GM12874 (cell line): ENCODE measurements at regions not wholly inside any gene's neighbourhood (a gene's known extent, or its start where the extent isn't known, plus 50 kb on each side); places are given as distances from the start of the nearest gene placed in this dataset.

Experiments used
- TF ChIP-seq, protein P1 (sequence below): IDR thresholded peaks from 2 replicates; pipeline ENCODE4 v1.5.1; 2011; ENCODE audit warnings: low read depth, mild to moderate bottlenecking, control low read depth, low read length, moderate library complexity; ENCODE audit not compliant: insufficient read depth

DNA sequence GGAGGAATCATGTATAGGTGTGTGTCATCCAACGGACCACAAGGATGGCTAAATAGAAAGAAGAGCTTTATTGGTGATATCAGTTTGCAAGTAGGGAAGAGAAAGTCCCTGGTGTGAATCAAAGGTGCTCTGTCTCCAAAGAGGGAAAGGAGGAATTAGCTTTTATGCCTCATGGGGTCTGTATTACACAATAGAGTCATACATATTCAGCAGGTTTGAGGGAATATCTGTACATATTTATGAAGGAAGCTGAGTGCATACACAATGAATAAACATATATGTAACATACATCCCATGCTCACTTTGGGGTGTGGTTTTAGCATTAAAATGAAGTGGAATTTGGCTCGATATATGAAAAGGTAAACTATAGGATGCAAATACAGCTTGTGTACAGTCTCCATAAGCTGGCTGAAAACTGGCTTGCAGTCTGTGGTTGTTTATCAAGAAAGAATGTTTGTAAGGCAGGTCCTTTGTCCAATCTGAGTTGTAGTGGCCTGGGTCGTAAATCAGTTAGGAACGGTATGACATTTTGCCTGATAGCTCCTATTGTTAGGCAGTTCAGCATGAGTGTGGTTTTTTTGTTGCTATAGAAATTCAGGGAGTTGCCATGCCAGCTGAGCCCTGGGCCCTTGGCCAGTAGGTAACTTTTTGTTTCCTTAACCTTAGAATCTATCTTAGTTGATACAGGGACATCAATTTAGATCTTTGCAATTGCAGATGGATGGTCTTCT is 198.0 kb upstream of the ZP4 start:
- TF ChIP-seq, protein P1, sequence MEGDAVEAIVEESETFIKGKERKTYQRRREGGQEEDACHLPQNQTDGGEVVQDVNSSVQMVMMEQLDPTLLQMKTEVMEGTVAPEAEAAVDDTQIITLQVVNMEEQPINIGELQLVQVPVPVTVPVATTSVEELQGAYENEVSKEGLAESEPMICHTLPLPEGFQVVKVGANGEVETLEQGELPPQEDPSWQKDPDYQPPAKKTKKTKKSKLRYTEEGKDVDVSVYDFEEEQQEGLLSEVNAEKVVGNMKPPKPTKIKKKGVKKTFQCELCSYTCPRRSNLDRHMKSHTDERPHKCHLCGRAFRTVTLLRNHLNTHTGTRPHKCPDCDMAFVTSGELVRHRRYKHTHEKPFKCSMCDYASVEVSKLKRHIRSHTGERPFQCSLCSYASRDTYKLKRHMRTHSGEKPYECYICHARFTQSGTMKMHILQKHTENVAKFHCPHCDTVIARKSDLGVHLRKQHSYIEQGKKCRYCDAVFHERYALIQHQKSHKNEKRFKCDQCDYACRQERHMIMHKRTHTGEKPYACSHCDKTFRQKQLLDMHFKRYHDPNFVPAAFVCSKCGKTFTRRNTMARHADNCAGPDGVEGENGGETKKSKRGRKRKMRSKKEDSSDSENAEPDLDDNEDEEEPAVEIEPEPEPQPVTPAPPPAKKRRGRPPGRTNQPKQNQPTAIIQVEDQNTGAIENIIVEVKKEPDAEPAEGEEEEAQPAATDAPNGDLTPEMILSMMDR: no peak

DNA sequence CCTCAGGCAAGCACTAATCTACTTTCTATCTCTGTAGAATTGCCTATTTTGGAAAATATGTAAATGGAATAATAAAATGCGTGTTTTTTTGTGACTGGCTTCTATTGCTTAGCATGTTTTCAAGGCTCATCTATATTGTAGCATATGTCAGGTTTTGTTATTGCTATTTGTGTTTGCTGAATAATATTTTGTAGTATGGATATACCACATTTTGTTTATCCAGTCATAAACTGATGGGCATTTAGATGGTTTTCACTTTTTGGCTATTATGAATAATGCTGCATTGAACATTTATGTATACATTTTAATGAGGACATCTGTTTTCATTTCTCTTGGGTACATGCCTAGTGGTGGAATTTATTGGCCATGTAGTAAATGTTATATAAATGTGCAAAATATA is 183.3 kb upstream of the ZP4 start:
- TF ChIP-seq, protein P1: no peak

DNA sequence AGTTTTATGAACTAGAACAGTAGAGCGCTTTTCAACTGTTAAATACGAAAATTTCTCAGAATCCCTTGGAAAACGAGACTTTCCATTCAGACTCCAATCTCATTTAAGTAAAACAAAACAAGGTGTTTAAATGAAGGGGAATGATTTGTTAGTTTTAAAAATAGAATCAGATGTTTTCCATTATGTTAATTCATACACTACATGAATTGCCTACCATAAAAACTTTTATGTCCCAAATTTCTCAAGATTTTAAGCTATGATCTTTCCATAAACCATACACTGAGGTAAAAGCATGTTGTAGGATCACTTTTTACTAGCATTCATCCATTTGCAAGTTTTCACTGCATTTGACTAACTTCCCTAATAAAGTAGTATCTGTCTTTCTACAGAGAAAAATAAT is 180.3 kb upstream of the ZP4 start:
- TF ChIP-seq, protein P1: no peak

DNA sequence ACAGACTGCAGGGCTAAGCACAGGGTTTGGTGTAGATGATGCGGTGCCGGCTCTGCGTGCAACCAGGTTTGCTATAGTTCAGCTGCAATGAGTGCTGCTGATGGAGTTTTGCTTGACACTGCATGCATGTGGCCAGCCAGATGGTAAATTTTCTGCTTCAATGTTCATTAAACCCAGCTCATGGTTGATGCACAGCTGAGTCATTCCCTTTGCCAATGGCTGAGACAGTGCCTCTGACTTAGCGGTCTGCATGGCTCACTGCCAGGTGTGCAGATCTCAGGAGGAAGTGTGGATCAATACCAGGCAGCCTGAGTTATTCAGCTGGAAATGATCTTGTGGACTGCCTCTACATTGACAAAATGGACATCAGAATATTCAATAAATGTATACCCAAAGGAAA is 172.7 kb upstream of the ZP4 start:
- TF ChIP-seq, protein P1: no peak

DNA sequence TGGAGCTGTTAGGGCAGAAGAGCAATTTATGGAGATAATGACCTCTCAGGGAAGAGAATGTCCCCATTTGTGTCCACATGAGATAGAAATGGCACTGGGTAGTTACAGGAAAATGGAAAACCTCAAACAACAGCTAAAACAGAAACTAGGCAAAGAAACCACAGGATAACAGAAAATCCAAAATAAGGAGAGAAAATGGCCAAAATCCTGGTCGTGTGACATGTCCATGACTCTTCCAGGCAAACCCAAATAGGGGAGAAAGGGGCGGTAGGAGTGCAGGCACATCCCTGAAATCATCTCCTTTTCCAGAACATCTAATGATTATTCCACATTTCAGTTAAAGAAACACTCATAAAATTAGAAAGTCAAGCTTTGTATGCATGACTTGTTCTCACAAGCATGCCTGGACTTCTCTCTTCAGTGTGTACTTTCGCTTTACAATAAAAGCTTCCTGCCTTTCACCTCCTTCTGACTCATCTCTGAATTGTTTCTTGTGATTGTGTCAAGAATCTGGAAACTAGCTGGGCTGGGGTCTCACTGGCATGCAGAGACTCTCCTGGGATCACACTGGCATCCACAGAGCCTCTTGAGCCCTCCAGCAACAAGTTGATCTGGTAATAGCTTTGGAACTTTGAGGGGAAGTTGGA is 171.4 kb upstream of the ZP4 start:
- TF ChIP-seq, protein P1: no peak

DNA sequence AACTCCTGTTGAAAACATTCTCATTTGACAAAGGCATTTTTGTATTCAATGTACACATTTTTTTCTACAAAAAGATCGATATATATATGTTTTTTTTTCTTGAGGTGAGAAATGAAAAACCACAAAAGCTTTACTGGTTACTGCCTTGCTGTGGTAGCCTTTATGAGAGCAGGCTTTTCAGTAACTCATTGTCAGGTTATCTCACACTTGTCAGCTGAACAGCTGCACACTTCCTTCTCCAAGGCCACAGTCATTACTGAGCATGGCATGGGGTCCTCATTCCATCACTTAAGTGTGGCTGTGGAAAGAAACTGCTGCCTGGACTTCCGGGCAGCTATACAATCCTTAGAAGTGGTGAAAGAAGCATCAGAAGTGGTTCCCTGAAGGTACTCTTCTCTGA is 169.3 kb upstream of the ZP4 start:
- TF ChIP-seq, protein P1: no peak

DNA sequence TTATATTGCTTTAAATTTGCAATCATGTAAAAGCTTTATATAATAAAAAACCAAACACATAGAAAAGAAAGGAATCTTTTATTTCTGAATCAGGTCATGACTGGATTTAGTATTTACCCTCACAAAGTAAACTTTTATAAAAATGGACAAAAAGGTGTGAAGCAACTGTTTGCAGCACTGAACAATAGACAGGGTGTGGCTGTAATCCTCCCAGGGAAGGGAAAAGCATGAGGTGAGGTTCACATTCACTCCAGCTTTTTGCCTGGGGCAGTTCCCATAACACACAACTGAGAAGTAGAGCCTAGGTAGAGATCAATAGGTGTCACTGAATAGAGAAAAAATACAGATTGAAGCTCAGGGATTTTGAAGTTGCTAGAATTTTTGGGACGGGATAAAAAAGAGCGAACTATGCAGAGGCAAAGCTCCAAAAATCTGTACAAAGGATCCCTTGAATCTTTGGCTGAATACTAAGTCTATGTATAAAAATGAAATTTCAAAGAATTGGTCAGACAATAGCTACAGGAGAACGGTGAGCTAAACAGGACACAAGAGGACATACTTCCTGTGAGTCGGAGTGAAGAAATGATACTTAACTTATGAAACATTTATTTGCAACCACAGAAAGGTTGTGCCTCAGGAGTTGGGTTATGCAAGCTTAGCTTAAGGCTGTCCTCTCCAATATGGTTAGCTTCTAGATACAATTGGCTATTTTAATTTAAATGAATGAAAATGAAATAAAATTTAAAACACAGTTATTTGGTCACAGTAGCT is 162.0 kb upstream of the ZP4 start:
- TF ChIP-seq, protein P1: no peak
